Kidney tubule cell (primary cell): ENCODE measurements at regions not wholly inside any gene's neighbourhood (a gene's known extent, or its start where the extent isn't known, plus 50 kb on each side); places are given as distances from the start of the nearest gene placed in this dataset.
A peak's percentile ranks its signal among the peaks of the same experiment; 100 is the strongest.

Source experiments
- DNase-seq: peaks from one replicate; pipeline ENCODE4 v3.0.0-alpha.2; 2018; ENCODE audit warnings: low spot score

DNA sequence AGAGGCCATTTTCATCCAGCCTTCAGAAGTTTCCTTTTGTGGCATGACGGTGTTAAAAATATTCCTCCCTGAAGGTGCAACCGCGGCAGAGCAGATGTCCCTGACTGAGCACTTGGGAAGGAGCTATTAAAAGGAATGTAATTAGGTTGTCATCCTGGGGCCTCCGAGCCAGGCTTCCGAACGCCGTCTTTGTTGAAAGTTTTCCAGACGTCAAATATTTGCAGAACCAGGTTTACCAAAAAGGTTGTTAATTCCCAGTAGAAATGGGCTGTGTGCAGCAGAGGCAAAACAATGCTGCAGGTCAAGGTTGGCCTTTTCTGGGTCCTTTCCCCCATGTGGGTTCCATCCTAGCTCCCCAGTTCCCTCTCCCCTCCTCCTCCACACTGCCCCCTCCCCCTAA, 88.8 kb upstream of the CALM2 start:
- no peak for DNase-seq

DNA sequence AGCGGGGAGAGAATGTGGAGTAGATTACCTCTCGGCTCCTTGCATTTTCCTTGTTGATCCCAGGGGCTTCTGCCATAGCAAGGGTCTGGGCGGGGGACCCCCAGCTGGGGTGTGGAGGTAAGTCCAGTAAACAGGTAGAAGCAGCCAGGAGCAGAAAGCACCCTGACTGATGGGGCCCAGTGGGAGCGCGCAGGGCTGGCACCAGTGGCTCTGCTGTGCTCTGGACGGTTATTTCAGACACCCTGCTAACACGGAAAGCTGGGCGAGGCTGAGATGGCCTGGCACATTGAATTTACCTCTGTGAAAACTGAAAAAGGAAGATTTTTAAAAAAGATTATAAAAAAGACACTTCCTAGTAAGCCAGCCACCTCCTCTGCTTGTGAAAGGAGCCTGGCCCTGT, 88.4 kb upstream of the CALM2 start:
- no peak for DNase-seq

DNA sequence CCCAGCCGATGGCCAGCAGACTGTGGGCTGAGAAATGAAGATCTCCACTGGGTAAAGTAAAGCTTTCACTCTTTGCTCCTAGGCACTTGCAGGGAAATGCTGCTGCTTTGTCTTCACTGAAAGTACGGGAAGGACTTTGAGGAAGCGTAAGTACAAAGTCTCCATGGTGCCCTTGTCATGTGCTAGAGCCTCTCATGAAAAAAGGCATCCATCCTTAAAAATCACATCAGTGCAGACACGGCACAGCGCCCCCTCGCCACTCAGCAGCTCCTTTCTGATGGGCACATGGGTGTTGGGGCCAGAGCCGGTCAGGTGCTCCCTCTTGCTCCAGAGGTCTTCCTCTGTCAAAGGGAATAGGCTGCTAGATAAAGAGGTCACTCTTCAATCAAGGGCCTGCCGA, 87.8 kb upstream of the CALM2 start:
- no peak for DNase-seq

DNA sequence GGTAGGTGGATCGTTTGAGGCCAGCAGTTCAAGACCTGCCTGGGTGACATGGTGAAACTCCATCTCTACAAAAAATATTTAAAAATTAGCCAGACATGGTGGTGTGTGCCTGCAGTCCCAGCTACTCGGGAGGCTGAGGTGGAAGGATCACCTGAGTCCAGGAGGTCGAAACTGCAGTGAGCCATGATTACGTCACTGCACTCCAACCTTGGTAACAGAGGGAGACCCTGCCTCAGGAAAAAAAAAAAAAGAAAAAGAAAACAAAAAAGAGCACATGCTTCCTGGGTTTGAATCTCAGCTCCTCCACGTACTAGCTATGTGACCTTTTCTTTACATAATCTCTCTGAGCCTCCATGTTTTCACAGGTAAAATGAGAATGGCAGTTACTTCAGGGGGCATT, 86.3 kb upstream of the CALM2 start:
- no peak for DNase-seq

DNA sequence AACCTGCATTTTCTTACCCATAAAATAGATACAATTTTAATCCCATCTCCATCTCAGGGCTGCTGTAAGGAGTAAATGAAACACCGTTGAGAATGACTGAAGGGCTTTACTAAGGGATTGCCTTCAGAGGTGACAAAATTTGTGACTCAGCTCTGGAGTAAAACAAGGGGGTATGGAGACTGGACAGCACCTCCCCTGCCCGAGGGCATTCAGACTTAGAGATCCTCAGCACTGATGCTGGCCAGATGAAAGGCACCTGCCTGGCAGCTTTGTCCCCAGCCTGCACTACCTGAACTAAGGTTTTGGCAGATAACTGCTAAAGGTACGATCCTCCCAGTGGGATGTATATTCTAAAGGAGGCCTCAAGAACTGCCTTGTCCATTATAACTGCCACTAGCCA, 84.7 kb upstream of the CALM2 start:
- no peak for DNase-seq

DNA sequence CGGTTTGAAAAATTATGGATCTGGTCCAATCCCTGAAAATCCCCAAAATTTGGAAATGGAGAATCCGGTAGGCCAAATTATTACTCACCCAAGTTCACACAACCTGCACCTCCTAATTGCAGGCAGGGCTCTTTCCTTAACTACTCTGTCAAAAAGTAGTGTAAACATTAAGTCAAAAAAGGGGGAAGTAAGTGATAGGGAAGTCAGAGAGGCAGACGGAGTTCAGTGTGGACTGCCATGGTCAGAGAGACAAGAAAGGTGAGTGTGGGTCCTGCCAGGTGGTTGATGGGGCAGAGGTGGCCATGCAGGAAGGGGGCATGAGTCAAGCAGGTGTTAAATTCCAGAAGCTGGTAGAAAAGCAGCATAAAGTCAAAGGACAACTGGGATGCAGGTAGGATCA, 83.5 kb upstream of the CALM2 start:
- no peak for DNase-seq

DNA sequence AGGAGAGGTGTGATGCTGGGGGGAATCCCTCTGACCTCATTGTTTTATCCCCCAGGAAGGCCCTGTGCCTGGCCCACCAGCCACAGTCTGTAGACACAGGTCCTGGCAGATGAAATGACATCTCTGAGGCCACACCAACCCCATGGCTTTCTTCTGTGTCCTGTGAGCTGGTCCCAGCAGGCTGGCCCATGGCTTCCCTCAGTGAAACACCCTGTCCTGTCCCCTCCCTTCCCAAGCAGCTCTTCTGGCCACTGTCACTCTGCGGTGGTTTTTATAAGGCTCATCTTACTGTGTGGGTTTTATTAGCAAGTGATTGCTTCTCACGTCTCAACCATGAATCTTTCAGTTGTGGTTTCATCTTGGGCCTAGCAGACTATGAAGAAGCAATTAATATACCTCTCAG, 81.6 kb upstream of the CALM2 start:
- DNase-seq = no peak

DNA sequence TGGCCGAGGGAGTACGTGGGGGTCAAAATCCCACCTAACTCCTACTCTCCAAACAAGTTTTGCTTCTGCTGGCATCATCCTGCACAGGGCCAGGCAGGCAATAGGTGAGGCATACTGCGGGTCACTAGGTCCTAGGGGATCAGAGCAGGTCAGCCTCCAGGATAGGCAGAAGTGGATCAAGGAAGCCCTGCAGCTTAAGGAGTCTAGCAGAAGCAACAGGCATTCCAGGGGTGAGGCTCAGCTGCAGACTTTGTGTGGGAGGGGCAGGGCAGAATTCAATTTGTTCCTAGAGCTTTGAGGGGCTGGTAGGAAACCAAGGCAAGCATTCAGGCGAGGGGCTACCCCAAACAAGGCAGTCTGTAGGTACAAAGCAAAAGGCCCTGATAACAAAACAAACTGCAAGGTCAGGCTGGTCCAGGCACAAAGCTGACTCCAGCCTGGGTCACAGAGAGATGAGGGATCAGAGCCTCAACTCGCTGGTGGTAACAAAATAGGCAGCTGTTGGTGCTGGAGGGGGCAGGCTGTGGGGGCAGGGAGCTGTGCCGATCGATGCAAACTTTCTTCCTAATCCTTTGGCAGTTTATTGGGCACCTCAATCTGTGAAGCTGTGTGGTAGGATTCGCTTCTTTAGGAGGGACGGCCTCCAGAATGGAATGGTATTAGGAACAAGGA, 80.2 kb upstream of the CALM2 start:
- no peak for DNase-seq

DNA sequence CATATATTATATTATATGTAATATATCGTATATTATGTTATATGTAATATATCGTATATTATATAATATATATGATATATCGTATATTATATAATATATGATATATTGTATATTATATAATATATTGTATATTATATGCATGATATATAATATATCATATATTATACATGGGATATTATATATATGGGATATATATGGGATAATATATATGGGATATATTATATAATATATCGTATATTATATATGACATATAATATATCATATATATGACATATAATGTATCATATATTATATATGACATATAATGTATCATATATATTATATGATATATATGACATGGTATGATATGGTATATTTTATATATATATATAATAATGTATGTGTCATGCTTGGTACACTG, 79.5 kb upstream of the CALM2 start:
- DNase-seq = no peak

DNA sequence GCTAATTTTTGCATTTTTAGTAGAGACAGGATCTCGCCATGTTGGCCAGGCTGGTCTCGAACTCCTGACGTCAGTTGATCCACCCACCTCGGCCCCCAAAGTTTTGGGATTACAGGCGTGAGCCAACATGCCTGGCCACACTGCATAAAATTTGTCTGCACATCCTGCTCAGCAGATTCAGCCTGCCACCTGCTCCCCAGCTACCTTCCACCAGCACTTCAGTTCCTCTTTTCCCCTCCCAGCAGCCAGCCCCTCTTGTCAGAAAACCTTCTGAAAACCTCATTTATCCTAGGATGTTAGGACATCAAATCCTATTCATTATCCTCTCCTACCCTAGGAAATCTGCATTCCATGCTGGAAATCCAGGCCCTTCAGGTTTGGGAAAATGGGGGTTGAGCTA, 78.2 kb upstream of the CALM2 start:
- DNase-seq = no peak

DNA sequence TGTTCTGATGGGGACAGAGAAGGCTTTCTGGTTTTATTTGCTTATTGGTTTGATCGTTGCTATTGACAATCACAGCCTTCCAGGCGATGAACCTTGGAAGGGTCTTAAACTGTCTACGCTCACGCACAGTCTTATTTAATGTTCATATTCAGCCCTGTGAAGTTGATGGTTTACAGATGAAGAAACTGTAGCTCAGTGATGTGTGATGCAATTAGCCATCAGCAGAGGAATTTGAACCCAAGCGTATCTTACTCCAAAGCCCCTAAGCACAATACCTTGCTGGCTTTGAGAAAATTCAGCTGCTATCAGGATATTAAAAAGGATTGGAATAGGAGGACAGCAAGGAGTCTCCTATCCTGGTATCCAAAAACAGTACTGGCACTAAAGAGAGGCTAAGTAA, 77.1 kb upstream of the CALM2 start:
- peak; percentile 30 for DNase-seq

DNA sequence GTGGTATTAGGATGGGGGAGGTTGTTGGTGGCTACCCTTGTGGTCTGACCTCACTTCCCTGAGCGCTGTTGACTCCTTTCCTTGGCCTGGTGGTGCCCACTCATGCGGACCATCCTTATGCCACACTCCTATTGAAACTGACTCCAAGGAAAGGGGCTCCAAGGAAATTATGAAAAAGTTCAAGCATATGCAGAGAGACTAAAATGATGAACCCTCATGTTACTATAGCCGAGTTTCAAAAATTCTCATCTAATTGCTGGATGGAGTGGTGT, 75.0 kb upstream of the CALM2 start:
- peak; percentile 80 for DNase-seq

DNA sequence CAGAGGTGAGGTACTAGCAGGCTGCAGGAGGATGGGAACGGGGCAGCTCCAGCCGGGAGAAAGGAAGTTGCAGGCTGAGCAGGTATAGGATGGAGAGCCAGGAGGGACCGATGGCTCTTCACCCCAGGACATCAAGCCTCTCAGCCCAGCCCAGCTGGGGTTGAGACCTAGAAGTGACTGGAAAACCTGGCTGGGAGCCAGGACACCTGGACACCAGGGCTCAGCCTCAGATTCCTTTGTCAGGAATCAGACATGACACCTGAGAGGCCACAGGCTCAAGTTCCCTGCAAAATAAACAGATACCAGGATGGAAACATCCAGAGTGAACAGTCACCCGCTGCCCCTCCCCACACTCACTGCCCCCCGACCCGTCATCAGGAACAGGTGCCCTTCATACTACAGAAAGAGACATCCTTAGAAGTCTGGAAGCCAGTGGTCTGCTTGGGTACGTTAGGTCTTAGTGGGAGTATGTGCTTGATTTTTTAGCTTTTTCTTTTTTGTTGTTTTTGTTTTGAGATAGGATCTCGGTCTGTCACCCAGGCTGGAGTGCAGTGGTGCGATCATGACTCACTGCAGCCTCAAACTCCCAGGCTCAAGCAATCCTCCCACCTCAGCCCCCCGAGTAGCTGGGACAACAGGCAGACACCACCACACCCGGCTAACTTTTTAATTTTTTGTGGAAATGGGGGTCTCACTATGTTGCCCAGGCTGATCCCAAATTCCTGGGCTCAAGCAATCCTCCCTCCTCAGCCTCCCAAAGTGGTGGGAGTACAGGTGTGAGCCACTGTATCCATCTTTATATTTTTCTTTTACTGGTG, 74.5 kb upstream of the CALM2 start:
- peak; percentile 92 for DNase-seq

DNA sequence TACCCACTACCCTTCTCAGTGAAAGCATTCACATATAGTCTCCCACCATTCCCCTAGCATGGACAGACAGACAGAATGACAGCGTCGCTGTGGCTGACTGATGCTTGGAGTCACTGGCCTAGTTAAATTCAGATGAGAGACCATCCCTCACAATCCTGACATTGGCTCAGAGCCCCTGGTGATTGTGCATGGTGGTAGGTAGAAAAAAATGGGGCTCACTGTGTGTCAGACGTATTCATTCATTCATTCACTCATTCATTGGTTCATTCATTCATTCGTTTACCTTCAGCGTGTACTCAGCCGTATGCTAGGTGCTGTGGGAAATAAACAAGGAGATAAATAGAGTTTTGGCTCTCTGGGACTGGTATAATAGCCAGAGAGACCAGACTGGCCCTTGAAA, 73.6 kb upstream of the CALM2 start:
- no peak for DNase-seq

DNA sequence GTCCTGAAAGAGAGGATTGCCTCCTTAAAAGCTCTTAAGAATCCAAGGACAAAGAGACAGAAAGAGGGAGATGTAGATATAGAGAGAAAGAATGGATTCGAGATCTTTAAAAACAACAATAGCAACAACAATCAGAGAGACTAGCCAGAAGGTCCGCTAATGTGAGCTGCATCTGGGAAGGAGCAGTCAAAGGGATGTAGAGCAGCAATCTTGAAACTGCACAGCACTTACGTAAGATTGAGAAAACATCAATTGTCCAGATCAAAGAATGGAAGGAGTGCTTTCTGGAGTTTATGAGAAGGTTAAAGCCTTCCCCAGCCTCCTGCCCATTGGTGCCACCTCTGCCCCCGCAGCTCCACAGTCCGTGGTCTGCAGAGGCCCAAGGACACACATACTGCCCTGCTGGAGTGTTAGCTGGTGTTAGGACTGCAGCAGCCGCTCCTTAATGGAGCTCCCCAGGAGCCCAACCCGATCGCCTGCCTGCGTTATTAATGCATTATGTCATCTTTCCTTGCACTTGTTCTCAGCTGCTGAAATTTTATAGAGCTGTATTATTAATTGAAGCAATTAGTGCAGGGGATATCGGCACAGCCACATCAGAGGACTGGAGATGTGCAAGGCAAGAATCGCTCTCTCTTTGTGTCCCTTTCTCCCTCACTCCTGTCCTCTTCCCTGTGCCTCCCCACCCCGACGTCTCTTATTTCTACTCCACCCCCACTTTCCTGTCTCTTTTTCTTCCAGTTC, 73.0 kb upstream of the CALM2 start:
- no peak for DNase-seq

DNA sequence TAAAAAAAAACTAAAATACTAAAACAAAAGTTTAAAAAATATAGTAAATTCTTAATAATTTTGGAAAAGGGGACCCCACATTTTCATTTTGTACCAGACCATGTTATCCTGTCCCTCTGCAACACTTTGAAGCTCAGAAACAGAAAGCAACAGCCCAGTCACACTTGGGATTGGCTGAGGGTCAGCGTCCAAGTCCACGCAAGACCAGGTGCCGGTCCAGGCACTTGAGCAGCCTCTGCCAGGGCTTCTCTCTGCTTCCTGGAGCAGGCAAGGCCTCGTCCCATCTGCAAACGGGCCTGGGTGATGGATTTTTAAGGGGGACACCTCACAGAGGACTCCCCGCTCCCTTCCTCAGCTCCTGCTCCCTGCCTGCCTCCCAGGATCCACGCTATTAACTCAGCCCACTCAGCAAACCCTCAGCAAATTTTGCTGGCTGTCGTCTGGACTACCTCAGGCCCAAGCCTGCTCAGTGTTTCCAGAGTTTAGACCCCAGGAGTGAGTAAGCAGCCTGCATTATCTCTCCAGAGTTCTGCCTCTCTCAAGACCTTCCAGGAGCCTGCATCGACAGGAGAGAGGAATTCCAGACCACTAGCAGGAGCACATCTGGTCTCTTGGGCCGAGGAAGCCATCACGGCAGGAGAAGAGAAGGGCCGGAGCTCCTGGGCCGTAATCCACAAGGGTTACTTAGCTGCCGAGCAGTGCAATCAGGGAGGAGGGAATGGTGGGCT, 67.4 kb upstream of the CALM2 start:
- DNase-seq = no peak

DNA sequence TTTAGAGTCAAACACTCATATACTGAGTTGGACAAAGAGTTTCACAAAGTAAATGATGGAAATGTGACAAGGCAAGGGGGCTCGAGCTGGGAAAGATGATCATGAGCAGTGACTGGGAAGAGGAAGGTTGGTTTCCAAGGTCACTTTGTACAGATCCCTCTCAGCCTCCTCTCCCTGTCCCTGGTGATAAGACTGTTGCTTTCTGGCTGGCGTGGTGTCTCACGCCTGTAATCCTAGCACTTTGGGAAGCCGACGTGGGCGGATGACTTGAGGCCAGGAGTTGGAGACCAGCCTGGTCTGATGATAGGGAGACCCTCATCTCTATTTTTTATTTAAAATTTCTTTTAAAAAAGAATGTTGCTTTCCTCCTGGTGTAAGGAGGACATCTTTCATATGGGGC, 65.4 kb upstream of the CALM2 start:
- no peak for DNase-seq

DNA sequence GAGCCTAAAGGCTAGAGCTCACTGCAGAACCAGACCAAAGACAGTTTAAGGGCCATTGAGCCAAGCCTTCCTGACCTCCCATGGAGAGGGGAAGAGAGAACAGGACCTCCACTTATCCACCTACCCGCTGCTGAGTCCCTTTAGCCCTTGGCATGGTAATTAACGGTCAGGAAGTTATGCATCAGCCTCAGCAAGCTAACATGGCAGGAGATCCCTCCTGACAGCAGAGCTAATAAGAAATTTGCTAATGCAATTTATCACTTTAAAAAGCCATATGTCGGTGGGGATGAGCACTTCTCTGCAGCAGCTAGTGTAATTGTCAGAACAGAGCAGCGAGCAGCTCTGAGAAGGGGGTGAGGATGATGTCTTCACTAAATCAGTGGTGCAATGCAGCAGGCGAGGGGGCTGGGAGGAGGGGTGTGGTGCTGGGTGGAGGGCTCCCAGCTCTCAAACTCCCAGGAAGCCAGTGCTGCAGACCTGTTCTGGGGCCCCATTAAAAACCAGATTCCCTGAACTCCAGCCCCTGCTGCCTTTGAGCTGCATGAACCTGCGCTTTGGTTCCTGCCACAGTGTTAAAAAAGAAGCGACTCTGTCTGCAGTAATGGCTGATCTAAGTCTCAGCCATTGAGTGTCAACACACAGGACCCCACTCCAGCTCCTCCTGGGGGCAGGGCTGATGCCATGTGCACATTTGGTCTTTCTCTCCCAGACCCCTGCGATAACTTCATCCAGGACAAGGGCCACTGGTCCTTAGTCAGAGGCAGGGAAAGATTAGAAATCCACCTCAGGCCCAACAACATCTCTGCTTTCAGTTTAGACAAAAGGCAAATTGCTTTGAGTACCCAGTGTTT, 63.0 kb upstream of the CALM2 start:
- no peak for DNase-seq

DNA sequence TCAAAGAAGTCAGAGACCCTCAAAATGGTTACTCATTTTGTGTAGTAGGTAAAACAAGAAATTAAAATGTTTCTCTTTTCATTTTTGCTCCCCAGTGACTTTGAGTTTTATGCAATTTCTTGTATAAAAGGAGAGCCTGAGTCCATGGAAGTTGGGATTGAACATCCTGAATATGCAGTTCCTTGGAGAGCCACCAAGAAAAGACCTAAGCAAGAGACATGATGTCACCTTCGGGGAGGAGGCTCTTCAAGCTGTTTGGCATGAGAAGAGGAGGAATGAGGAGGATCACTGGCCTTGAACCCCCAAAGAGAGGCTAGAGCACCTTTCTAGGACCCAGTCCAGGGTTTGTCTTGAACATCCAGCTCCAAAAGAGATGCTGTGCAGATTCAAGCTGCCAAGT, 62.3 kb upstream of the CALM2 start:
- no peak for DNase-seq

DNA sequence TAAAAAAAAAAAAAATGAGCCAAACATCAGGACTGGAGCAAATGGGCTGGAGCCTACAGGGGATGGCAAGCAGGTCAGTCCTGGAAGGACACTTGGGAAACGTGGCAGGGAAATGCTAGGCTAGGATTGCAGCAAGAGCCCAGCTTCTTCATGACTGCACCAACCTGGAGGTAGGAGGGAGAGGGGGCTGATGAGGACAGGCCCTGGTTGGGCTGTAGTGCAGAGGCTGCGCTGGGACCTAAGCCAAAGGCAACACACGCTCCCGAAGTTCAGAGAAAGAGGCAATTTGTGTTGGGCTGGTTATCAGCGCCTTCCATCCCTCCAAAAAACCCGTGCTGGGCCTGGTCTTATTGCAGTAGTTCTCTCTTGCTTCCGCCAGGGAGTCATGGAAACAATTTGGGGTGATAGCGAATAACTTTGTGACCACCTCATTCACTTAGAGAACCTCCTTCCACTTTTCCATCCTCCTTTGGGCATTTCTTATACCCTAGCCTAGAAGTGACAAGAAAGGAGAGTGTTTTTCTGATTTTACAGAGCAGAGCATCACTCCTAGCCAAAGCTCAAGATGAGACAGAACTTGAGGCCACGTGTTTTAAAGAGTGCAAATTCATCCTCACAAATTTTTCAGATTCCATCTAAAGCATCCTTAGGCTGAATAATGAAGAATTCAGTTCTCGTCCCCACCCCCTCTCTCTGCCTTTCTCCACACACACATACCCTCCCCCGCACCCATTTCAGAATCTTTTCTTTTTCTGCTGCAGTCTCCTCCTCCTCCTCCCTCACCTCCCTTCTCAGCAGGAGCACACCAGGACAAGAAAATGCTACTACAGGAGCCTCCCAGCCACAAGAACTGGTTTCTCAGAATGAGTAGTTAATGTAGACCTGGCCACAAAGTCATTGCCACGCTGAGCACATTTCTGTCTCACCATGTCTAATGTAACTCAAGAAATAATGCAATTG, 61.3 kb upstream of the CALM2 start:
- no peak for DNase-seq
